ENCODE measurements at regions not wholly inside any gene's neighbourhood (a gene's known extent, or its start where the extent isn't known, plus 50 kb on each side); places are given as distances from the start of the nearest gene placed in this dataset.
"Not testable (repeated sequence)": the region's sequence is repeated elsewhere in the genome, so short reads cannot be mapped to it uniquely, and the experiment has no call there.

DNA sequence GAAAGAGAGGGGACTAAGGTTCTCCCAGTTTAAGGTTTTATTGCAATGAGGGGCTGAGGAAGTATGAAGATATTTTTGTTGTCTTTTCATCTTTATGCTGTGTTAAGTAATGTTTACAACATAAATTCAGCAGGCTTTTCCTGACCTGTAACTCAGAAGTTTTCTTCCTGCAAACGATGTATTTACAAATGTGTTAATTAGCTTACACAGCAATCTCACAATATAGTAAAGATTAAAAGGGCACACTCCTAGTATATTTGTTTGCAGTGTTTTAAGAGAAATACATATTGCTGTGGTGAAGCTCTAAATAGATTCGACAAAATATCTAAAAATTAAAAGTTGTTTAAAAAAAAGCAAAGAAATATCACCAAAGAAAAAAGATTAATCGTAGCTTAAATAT is 55.7 kb downstream of the OR11H12 start:
- no peak overlapping the region for H3K4me3 Mint-ChIP-seq (ENCODE audit: unreplicated experiment)
- TF ChIP-seq, protein P1, sequence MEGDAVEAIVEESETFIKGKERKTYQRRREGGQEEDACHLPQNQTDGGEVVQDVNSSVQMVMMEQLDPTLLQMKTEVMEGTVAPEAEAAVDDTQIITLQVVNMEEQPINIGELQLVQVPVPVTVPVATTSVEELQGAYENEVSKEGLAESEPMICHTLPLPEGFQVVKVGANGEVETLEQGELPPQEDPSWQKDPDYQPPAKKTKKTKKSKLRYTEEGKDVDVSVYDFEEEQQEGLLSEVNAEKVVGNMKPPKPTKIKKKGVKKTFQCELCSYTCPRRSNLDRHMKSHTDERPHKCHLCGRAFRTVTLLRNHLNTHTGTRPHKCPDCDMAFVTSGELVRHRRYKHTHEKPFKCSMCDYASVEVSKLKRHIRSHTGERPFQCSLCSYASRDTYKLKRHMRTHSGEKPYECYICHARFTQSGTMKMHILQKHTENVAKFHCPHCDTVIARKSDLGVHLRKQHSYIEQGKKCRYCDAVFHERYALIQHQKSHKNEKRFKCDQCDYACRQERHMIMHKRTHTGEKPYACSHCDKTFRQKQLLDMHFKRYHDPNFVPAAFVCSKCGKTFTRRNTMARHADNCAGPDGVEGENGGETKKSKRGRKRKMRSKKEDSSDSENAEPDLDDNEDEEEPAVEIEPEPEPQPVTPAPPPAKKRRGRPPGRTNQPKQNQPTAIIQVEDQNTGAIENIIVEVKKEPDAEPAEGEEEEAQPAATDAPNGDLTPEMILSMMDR (IDR thresholded peaks at IDR 0.05) = no peak
- H3K4me1 Mint-ChIP-seq (ENCODE audit: unreplicated experiment) = no peaks in the 10 kb centered on the region
- H3K27ac Mint-ChIP-seq (ENCODE audit: unreplicated experiment) = no peak overlapping the region
- no peaks in the 10 kb centered on the region for H3K36me3 Mint-ChIP-seq (ENCODE audit: unreplicated experiment)
- peaks cover 35% of the 10 kb centered on the region for H3K9me3 Mint-ChIP-seq (ENCODE audit: unreplicated experiment)
- DNase-seq (ENCODE audit: extremely low spot score, unreplicated experiment) = no peak
- H3K27me3 Mint-ChIP-seq (ENCODE audit: unreplicated experiment) = no peaks in the 10 kb centered on the region

- H3K4me3 Mint-ChIP-seq (ENCODE audit: unreplicated experiment); DNase-seq (ENCODE audit: extremely low spot score, unreplicated experiment); H3K4me1 Mint-ChIP-seq (ENCODE audit: unreplicated experiment); H3K36me3 Mint-ChIP-seq (ENCODE audit: unreplicated experiment); H3K27ac Mint-ChIP-seq (ENCODE audit: unreplicated experiment); H3K27me3 Mint-ChIP-seq (ENCODE audit: unreplicated experiment): not testable (repeated sequence)
- peaks cover 54% of the 10 kb centered on the region for H3K9me3 Mint-ChIP-seq (ENCODE audit: unreplicated experiment)
These were observed 59.1 kb downstream of the OR11H12 start for GRCh38 chr14:18659892-18660584.

GRCh38 chr14:18660585-18660922 is 59.6 kb downstream of the OR11H12 start:
- TF ChIP-seq, protein P1 (IDR thresholded peaks at IDR 0.05) = no peak
- Mint-ChIP-seq H3K4me3 (ENCODE audit: unreplicated experiment) (no peak overlapping the region), H3K27ac (ENCODE audit: unreplicated experiment) (no peak overlapping the region), H3K36me3 (ENCODE audit: unreplicated experiment) (no peaks in the 10 kb centered on the region), H3K27me3 (ENCODE audit: unreplicated experiment) (no peaks in the 10 kb centered on the region), H3K4me1 (ENCODE audit: unreplicated experiment) (no peaks in the 10 kb centered on the region), H3K9me3 (ENCODE audit: unreplicated experiment) (peaks cover 59% of the 10 kb centered on the region)
- no peak for DNase-seq (ENCODE audit: extremely low spot score, unreplicated experiment)

DNA sequence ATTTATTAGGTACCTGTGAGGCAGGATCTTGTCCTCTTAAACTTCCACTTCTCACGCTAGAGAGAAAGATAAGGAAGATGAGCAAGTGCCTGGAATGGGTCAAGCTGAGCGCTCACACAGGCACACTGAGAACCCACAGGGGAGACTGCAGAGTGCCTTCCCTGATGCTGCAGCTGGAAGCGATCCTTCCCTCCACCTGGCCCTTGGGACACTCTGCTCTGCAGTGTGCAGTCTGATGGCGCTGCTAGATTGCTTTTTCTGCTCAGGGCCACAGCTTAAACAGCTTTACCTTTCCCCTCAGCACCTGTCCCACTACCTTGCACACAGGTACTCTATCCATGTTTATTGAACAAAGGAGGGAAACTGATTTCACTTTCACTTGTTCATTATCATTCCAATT is 66.9 kb downstream of the OR11H12 start:
- H3K4me1 Mint-ChIP-seq (ENCODE audit: unreplicated experiment); H3K36me3 Mint-ChIP-seq (ENCODE audit: unreplicated experiment); DNase-seq (ENCODE audit: extremely low spot score, unreplicated experiment); H3K27me3 Mint-ChIP-seq (ENCODE audit: unreplicated experiment); H3K27ac Mint-ChIP-seq (ENCODE audit: unreplicated experiment); H3K4me3 Mint-ChIP-seq (ENCODE audit: unreplicated experiment): not testable (repeated sequence)
- H3K9me3 Mint-ChIP-seq (ENCODE audit: unreplicated experiment) = peaks cover 50% of the 10 kb centered on the region

GRCh38 chr14:18688346-18688745 is 87.4 kb downstream of the OR11H12 start:
- TF ChIP-seq, protein P1 (IDR thresholded peaks at IDR 0.05) = no peak
- Mint-ChIP-seq H3K4me3 (ENCODE audit: unreplicated experiment) (no peak overlapping the region), H3K4me1 (ENCODE audit: unreplicated experiment) (no peaks in the 10 kb centered on the region), H3K27ac (ENCODE audit: unreplicated experiment) (no peak overlapping the region), H3K36me3 (ENCODE audit: unreplicated experiment) (no peaks in the 10 kb centered on the region), H3K9me3 (ENCODE audit: unreplicated experiment) (peaks cover 59% of the 10 kb centered on the region), H3K27me3 (ENCODE audit: unreplicated experiment) (no peaks in the 10 kb centered on the region)
- no peak for DNase-seq (ENCODE audit: extremely low spot score, unreplicated experiment)

Measured in osteocyte (in vitro differentiated cells).